ENCODE measurements at regions not wholly inside any gene's neighbourhood (a gene's known extent, or its start where the extent isn't known, plus 50 kb on each side); places are given as distances from the start of the nearest gene placed in this dataset.

GRCh38 chr9:73573235-73573634 is 421.6 kb downstream of the ANXA1 start:
- no peaks in the 10 kb centered on the region for H3K4me1 Mint-ChIP-seq
- H3K4me3 Mint-ChIP-seq: no peak overlapping the region
- H3K36me3 Mint-ChIP-seq: no peaks in the 10 kb centered on the region
- ATAC-seq (ENCODE audit: low read depth) (no peak), DNase-seq (ENCODE audit: low spot score in 2 of 2) (no peak)
- H3K27ac Mint-ChIP-seq: no peak overlapping the region
- H3K9me3 Mint-ChIP-seq: peaks cover 1% of the 10 kb centered on the region
- H3K27me3 Mint-ChIP-seq: no peaks in the 10 kb centered on the region

- Mint-ChIP-seq H3K27ac (no peak overlapping the region), H3K4me3 (no peak overlapping the region), H3K27me3 (no peaks in the 10 kb centered on the region), H3K4me1 (no peaks in the 10 kb centered on the region), H3K9me3 (peaks cover 1% of the 10 kb centered on the region), H3K36me3 (no peaks in the 10 kb centered on the region)
- ATAC-seq (ENCODE audit: low read depth) (no peak), DNase-seq (ENCODE audit: low spot score in 2 of 2) (no peak)
Measured at GRCh38 chr9:73575101-73576060, 423.7 kb downstream of the ANXA1 start.

- ATAC-seq (ENCODE audit: low read depth) (no peak), DNase-seq (ENCODE audit: low spot score in 2 of 2) (no peak)
- Mint-ChIP-seq H3K9me3 (no peaks in the 10 kb centered on the region), H3K27me3 (no peaks in the 10 kb centered on the region), H3K4me3 (no peak overlapping the region), H3K36me3 (no peaks in the 10 kb centered on the region), H3K4me1 (no peaks in the 10 kb centered on the region), H3K27ac (no peak overlapping the region)
Measured at GRCh38 chr9:73577848-73578247, 426.2 kb downstream of the ANXA1 start.

- Mint-ChIP-seq H3K27me3 (no peaks in the 10 kb centered on the region), H3K36me3 (no peaks in the 10 kb centered on the region), H3K4me3 (no peak overlapping the region), H3K27ac (no peak overlapping the region), H3K4me1 (no peaks in the 10 kb centered on the region), H3K9me3 (no peaks in the 10 kb centered on the region)
- no peak for ATAC-seq (ENCODE audit: low read depth)
- no peak for DNase-seq (ENCODE audit: low spot score in 2 of 2)
Measured at GRCh38 chr9:73579823-73580222, 428.2 kb downstream of the ANXA1 start.

- ATAC-seq (ENCODE audit: low read depth): no peak
- H3K4me1 Mint-ChIP-seq: no peaks in the 10 kb centered on the region
- H3K9me3 Mint-ChIP-seq: peaks cover 2% of the 10 kb centered on the region
- H3K4me3 Mint-ChIP-seq: no peak overlapping the region
- no peaks in the 10 kb centered on the region for H3K36me3 Mint-ChIP-seq
- H3K27ac Mint-ChIP-seq: no peak overlapping the region
- DNase-seq (ENCODE audit: low spot score in 2 of 2): no peak
- H3K27me3 Mint-ChIP-seq: no peaks in the 10 kb centered on the region
Measured at GRCh38 chr9:73583576-73583975, 431.9 kb downstream of the ANXA1 start.

GRCh38 chr9:73595036-73595545 is 443.4 kb downstream of the ANXA1 start:
- no peak overlapping the region for H3K4me3 Mint-ChIP-seq
- ATAC-seq (ENCODE audit: low read depth): no peak
- DNase-seq (ENCODE audit: low spot score in 2 of 2): no peak
- no peaks in the 10 kb centered on the region for H3K36me3 Mint-ChIP-seq
- H3K9me3 Mint-ChIP-seq: peaks cover 5% of the 10 kb centered on the region
- no peaks in the 10 kb centered on the region for H3K4me1 Mint-ChIP-seq
- no peaks in the 10 kb centered on the region for H3K27me3 Mint-ChIP-seq
- H3K27ac Mint-ChIP-seq: no peak overlapping the region

- H3K4me3 Mint-ChIP-seq: no peak overlapping the region
- H3K36me3 Mint-ChIP-seq: no peaks in the 10 kb centered on the region
- ATAC-seq (ENCODE audit: low read depth) (no peak), DNase-seq (ENCODE audit: low spot score in 2 of 2) (no peak)
- no peak overlapping the region for H3K27ac Mint-ChIP-seq
- H3K4me1 Mint-ChIP-seq: no peaks in the 10 kb centered on the region
- no peaks in the 10 kb centered on the region for H3K27me3 Mint-ChIP-seq
- H3K9me3 Mint-ChIP-seq: peaks cover 5% of the 10 kb centered on the region
Measured at GRCh38 chr9:73596321-73596720, 444.7 kb downstream of the ANXA1 start.

GRCh38 chr9:73597039-73597438 is 445.4 kb downstream of the ANXA1 start:
- ATAC-seq (ENCODE audit: low read depth): no peak
- Mint-ChIP-seq H3K4me3 (no peak overlapping the region), H3K27me3 (no peaks in the 10 kb centered on the region), H3K9me3 (peaks cover 1% of the 10 kb centered on the region), H3K4me1 (no peaks in the 10 kb centered on the region), H3K27ac (no peak overlapping the region), H3K36me3 (no peaks in the 10 kb centered on the region)
- DNase-seq (ENCODE audit: low spot score in 2 of 2): no peak

- ATAC-seq (ENCODE audit: low read depth) (no peak), DNase-seq (ENCODE audit: low spot score in 2 of 2) (no peak)
- Mint-ChIP-seq H3K4me3 (no peak overlapping the region), H3K27me3 (no peaks in the 10 kb centered on the region), H3K9me3 (no peaks in the 10 kb centered on the region), H3K4me1 (no peaks in the 10 kb centered on the region), H3K36me3 (no peaks in the 10 kb centered on the region), H3K27ac (no peak overlapping the region)
Measured at GRCh38 chr9:73597771-73598170, 446.1 kb downstream of the ANXA1 start.

GRCh38 chr9:73609381-73609780 is 457.7 kb downstream of the ANXA1 start:
- no peak for DNase-seq (ENCODE audit: low spot score in 2 of 2)
- Mint-ChIP-seq H3K36me3 (no peaks in the 10 kb centered on the region), H3K27ac (no peak overlapping the region), H3K4me1 (no peaks in the 10 kb centered on the region), H3K9me3 (peaks cover 5% of the 10 kb centered on the region), H3K4me3 (no peak overlapping the region), H3K27me3 (no peaks in the 10 kb centered on the region)
- no peak for ATAC-seq (ENCODE audit: low read depth)

- peaks cover 7% of the 10 kb centered on the region for H3K9me3 Mint-ChIP-seq
- H3K36me3 Mint-ChIP-seq: no peaks in the 10 kb centered on the region
- no peak overlapping the region for H3K4me3 Mint-ChIP-seq
- no peaks in the 10 kb centered on the region for H3K4me1 Mint-ChIP-seq
- H3K27ac Mint-ChIP-seq: no peak overlapping the region
- no peaks in the 10 kb centered on the region for H3K27me3 Mint-ChIP-seq
- DNase-seq (ENCODE audit: low spot score in 2 of 2) (no peak), ATAC-seq (ENCODE audit: low read depth) (no peak)
Measured at GRCh38 chr9:73611032-73611431, 459.4 kb downstream of the ANXA1 start.

- DNase-seq (ENCODE audit: low spot score in 2 of 2) (no peak), ATAC-seq (ENCODE audit: low read depth) (no peak)
- Mint-ChIP-seq H3K27ac (no peak overlapping the region), H3K4me3 (no peak overlapping the region), H3K27me3 (no peaks in the 10 kb centered on the region), H3K4me1 (no peaks in the 10 kb centered on the region), H3K36me3 (no peaks in the 10 kb centered on the region), H3K9me3 (peaks cover 10% of the 10 kb centered on the region)
Measured at GRCh38 chr9:73613092-73613701, 461.5 kb downstream of the ANXA1 start.

GRCh38 chr9:73615557-73615956 is 463.9 kb downstream of the ANXA1 start:
- DNase-seq (ENCODE audit: low spot score in 2 of 2) (no peak), ATAC-seq (ENCODE audit: low read depth) (no peak)
- H3K27me3 Mint-ChIP-seq: no peaks in the 10 kb centered on the region
- no peaks in the 10 kb centered on the region for H3K4me1 Mint-ChIP-seq
- H3K9me3 Mint-ChIP-seq: peaks cover 11% of the 10 kb centered on the region
- H3K27ac Mint-ChIP-seq: no peak overlapping the region
- H3K36me3 Mint-ChIP-seq: no peaks in the 10 kb centered on the region
- H3K4me3 Mint-ChIP-seq: no peak overlapping the region

- H3K27me3 Mint-ChIP-seq: no peaks in the 10 kb centered on the region
- no peak overlapping the region for H3K4me3 Mint-ChIP-seq
- H3K36me3 Mint-ChIP-seq: no peaks in the 10 kb centered on the region
- no peaks in the 10 kb centered on the region for H3K4me1 Mint-ChIP-seq
- ATAC-seq (ENCODE audit: low read depth): no peak
- H3K27ac Mint-ChIP-seq: no peak overlapping the region
- no peak for DNase-seq (ENCODE audit: low spot score in 2 of 2)
- peaks cover 9% of the 10 kb centered on the region for H3K9me3 Mint-ChIP-seq
Measured at GRCh38 chr9:73617586-73617985, 465.9 kb downstream of the ANXA1 start.

Measured in memory B cell (primary cell).